SH-SY5Y (cell line): ENCODE measurements at regions not wholly inside any gene's neighbourhood (a gene's known extent, or its start where the extent isn't known, plus 50 kb on each side); places are given as distances from the start of the nearest gene placed in this dataset.

Source experiments
- GATA2 ChIP-seq: IDR thresholded peaks from 2 replicates; pipeline ENCODE4 v1.6.1; 2011; ENCODE audit warnings: mild to moderate bottlenecking, low read depth, low read length
- GATA3 ChIP-seq: IDR thresholded peaks from 2 replicates; pipeline ENCODE4 v1.6.1; 2011; ENCODE audit warnings: low read depth, mild to moderate bottlenecking, low read length, moderate library complexity

DNA sequence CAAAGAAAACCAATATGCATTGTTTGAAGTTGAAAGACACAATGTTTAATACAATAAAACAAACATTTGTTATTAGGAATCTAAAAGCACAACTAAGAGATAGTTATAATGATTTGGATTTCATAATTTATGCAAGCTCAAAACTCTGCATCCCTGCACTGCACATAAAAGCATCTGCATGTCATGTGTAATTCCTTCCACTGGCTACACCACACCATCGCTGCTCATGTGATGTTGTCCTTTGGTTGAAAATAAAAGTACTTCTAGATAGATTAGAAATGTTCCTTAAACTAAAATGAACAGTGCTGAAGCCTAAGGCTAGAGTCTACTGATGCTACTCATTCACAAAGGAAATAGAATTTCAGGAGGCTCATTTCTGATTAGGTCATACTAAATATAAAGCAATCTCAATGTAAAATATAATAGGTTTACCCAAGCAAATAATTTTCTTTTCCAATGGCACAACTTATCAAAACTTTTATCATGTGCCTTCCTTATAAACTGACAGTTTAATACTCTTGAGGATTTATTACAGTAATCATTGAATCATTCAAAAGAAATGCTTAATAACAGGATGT lies 130.8 kb upstream of the DKK2 start:
- no peak for TF ChIP-seq GATA2
- no peak for TF ChIP-seq GATA3
